ENCODE measurements at regions not wholly inside any gene's neighbourhood (a gene's known extent, or its start where the extent isn't known, plus 50 kb on each side); places are given as distances from the start of the nearest gene placed in this dataset.
"Not testable (repeated sequence)": the region's sequence is repeated elsewhere in the genome, so short reads cannot be mapped to it uniquely, and the experiment has no call there.

DNA sequence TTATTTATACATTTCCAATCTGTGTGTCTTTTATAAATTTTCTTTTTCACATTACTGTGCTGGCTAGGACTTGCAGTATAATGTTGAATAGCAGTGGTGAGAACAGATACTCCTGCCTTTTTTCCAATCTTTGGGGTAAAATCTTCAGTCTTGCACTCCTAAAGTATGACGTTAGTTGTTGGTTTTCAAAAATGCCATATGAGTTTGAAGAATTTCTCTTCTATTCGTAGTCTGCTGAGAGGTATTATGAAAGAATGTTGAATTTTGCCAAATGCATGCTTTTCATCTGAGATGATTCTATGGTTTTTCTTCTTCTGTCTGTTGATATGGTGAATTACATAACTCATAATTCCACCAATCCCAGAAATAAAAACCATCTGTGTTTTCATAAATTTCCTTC is 335.3 kb upstream of the CHST9 start:
- no peaks in the 10 kb centered on the region for H3K9me3 ChIP-seq
- WGBS, 2 donors (ENCODE audit: low coverage in 1 of 2) = 41 to 43% methylated on average over 2 of the region's 2 CpGs
- H3K36me3 ChIP-seq = no peaks in the 10 kb centered on the region
- no peak for ATAC-seq
- H3K27ac ChIP-seq = no peak overlapping the region
- no peaks in the 10 kb centered on the region for H3K4me1 ChIP-seq
- TF ChIP-seq POLR2AphosphoS5 (IDR thresholded peaks at IDR 0.05) (no peak), POLR2A (IDR thresholded peaks at IDR 0.05) (no peak), EP300 (IDR thresholded peaks at IDR 0.05) (no peak)
- TF ChIP-seq, protein P1, sequence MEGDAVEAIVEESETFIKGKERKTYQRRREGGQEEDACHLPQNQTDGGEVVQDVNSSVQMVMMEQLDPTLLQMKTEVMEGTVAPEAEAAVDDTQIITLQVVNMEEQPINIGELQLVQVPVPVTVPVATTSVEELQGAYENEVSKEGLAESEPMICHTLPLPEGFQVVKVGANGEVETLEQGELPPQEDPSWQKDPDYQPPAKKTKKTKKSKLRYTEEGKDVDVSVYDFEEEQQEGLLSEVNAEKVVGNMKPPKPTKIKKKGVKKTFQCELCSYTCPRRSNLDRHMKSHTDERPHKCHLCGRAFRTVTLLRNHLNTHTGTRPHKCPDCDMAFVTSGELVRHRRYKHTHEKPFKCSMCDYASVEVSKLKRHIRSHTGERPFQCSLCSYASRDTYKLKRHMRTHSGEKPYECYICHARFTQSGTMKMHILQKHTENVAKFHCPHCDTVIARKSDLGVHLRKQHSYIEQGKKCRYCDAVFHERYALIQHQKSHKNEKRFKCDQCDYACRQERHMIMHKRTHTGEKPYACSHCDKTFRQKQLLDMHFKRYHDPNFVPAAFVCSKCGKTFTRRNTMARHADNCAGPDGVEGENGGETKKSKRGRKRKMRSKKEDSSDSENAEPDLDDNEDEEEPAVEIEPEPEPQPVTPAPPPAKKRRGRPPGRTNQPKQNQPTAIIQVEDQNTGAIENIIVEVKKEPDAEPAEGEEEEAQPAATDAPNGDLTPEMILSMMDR (IDR thresholded peaks at IDR 0.05) = no peak
- H3K4me3 ChIP-seq = no peak overlapping the region
- H3K27me3 ChIP-seq = no peaks in the 10 kb centered on the region

GRCh38 chr18:27510036-27510633 is 325.0 kb upstream of the CHST9 start:
- not testable (repeated sequence) for H3K36me3 ChIP-seq, ATAC-seq, H3K4me3 ChIP-seq, H3K4me1 ChIP-seq, H3K9me3 ChIP-seq, H3K27ac ChIP-seq, H3K27me3 ChIP-seq
- 93 to 99% methylated on average over 8 to 11 of the region's 21 CpGs for WGBS, 2 donors (ENCODE audit: low coverage in 1 of 2)

DNA sequence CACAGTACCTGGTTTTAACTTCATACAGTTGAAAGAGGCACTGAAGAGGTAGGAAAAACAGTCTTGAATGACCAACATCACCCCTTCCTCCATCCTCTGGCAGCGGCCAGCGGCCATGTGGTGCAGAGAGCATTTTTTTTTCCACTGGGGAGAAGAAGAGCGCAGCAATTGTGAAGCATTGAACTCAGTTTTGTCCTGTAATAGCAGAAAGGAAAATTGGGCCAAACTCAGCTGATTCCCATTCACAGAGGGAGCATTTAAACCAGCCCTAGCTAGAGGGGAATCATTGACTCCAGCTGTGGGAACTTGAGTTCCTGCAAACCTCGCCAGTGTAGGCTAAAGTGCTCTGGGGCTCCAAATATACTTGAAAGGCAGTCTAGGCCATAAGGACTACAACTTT is 316.6 kb upstream of the CHST9 start:
- Histone ChIP-seq H3K9me3 (peaks cover 0 to 10% (median 0%) of the 10 kb centered on the region in 3 donors), H3K4me3 (no peak overlapping the region), H3K27ac (no peak overlapping the region), H3K27me3 (no peaks in the 10 kb centered on the region), H3K4me1 (no peaks in the 10 kb centered on the region), H3K36me3 (no peaks in the 10 kb centered on the region)
- 67 to 80% methylated on average over 3 of the region's 4 CpGs for WGBS, 2 donors (ENCODE audit: low coverage in 1 of 2)
- TF ChIP-seq POLR2A (IDR thresholded peaks at IDR 0.05) = no peak
- TF ChIP-seq, protein P1 (IDR thresholded peaks at IDR 0.05) = no peak
- TF ChIP-seq POLR2AphosphoS5 (IDR thresholded peaks at IDR 0.05) = no peak
- no peak for TF ChIP-seq EP300 (IDR thresholded peaks at IDR 0.05)
- no peak for ATAC-seq

DNA sequence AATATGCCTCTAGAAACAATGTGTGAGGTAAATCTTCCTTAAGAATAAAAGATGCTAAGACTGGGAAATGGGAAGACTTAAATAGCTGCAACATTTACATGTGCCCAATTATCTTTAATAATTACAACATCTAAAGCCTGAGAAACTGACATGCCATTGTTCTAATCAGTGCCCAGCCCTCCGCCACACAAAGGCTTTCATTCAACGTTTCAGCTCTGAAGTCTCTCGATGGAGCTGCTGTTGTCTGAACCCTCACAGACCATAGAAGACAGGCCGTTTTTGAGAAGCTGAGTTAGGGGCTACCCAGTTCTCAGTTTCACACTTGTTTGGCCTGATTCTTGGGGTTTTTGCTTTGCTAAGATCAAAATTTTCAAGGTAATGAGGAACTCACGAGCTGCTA is 315.4 kb upstream of the CHST9 start:
- no peak overlapping the region for H3K4me3 ChIP-seq
- no peaks in the 10 kb centered on the region for H3K4me1 ChIP-seq
- no peaks in the 10 kb centered on the region for H3K27me3 ChIP-seq
- no peak for ATAC-seq
- no peak for TF ChIP-seq POLR2AphosphoS5 (IDR thresholded peaks at IDR 0.05)
- no peak for TF ChIP-seq EP300 (IDR thresholded peaks at IDR 0.05)
- TF ChIP-seq POLR2A (IDR thresholded peaks at IDR 0.05) = no peak
- TF ChIP-seq, protein P1 (IDR thresholded peaks at IDR 0.05) = no peak
- 57 to 79% methylated on average over 4 to 5 of the region's 5 CpGs for WGBS, 2 donors (ENCODE audit: low coverage in 1 of 2)
- no peaks in the 10 kb centered on the region for H3K36me3 ChIP-seq
- no peak overlapping the region for H3K27ac ChIP-seq
- H3K9me3 ChIP-seq = peaks cover 0 to 10% (median 0%) of the 10 kb centered on the region in 3 donors

GRCh38 chr18:27497246-27497645 is 312.1 kb upstream of the CHST9 start:
- ATAC-seq = no peak
- H3K36me3 ChIP-seq = no peaks in the 10 kb centered on the region
- H3K27me3 ChIP-seq = peaks cover 8% of the 10 kb centered on the region
- no peaks in the 10 kb centered on the region for H3K4me1 ChIP-seq
- WGBS, 2 donors (ENCODE audit: low coverage in 1 of 2) = 78 to 79% methylated on average over 3 to 4 of the region's 4 CpGs
- H3K27ac ChIP-seq = no peak overlapping the region
- H3K4me3 ChIP-seq = no peak overlapping the region
- TF ChIP-seq, protein P1 (IDR thresholded peaks at IDR 0.05) = no peak
- TF ChIP-seq EP300 (IDR thresholded peaks at IDR 0.05) = no peak
- no peak for TF ChIP-seq POLR2A (IDR thresholded peaks at IDR 0.05)
- no peak for TF ChIP-seq POLR2AphosphoS5 (IDR thresholded peaks at IDR 0.05)
- no peaks in the 10 kb centered on the region for H3K9me3 ChIP-seq
